Panc1 (cell line): ENCODE measurements at regions not wholly inside any gene's neighbourhood (a gene's known extent, or its start where the extent isn't known, plus 50 kb on each side); places are given as distances from the start of the nearest gene placed in this dataset.
A peak's percentile ranks its signal among the peaks of the same experiment; 100 is the strongest.
"Not testable (repeated sequence)": the region's sequence is repeated elsewhere in the genome, so short reads cannot be mapped to it uniquely, and the experiment has no call there.

Experiments
- ATAC-seq: fragments of 200-7000 bp; cut with Tn5 transposase; 2 replicates; pipeline ENCODE4 v1.9.1; 2020; ENCODE audit warnings: mild to moderate bottlenecking, moderate library complexity
- BruUV-seq: library from RNA; stranded (reverse); fragments of 400-500 nt; replicated peaks from 2 replicates; lab custom pipeline; 2021; lab: Mats Ljungman, UMichigan
- CTCF ChIA-PET: fragments of 300-600 bp; sonication (Branson Sonifier 250); formaldehyde crosslinking; loops from one replicate; lab custom pipeline; 2022; ENCODE audit warnings: antibody characterized with exemption; lab: Charles Lee
- POLR2A ChIA-PET: fragments of 300-600 bp; sonication (Branson Sonifier 250); formaldehyde crosslinking; loops from one replicate; lab custom pipeline; 2022; ENCODE audit warnings: antibody characterized with exemption; lab: Charles Lee
- DNase-seq: peaks from one replicate; pipeline ENCODE4 v3.0.0-alpha.2; 2010; ENCODE audit warnings: low read depth, low spot score
- H3K27ac ChIP-seq: 2 replicates; pipeline ENCODE4 v1.5.1; 2011; ENCODE audit warnings: mild to moderate bottlenecking, low read length, inconsistent platforms
- H3K27me3 ChIP-seq: fragments of 200-500 bp; sonication (Bioruptor generic); 2 replicates; pipeline ENCODE4 v1.6.0; 2014; ENCODE audit warnings: low read length, inconsistent platforms; ENCODE audit not compliant: control insufficient read depth, insufficient read depth
- H3K36me3 ChIP-seq: fragments of 200-500 bp; sonication (Bioruptor generic); 2 replicates; pipeline ENCODE4 v1.5.1; 2014; ENCODE audit warnings: inconsistent platforms, mild to moderate bottlenecking, low read length, moderate library complexity; ENCODE audit not compliant: control insufficient read depth, insufficient read depth
- H3K4me1 ChIP-seq: 2 replicates; pipeline ENCODE4 v1.5.1; 2011; ENCODE audit warnings: inconsistent platforms, mild to moderate bottlenecking, low read length, moderate library complexity; ENCODE audit not compliant: control insufficient read depth, insufficient read depth
- H3K4me3 ChIP-seq, 2 experiments: 2 replicates each; pipeline ENCODE4 v1.5.1; 2011 to 2012; ENCODE audit warnings: low read depth in 2 of 2, low read length in 2 of 2, mild to moderate bottlenecking in 2 of 2, inconsistent platforms in 1 of 2, moderate library complexity in 1 of 2
- H3K9me3 ChIP-seq: fragments of 200-500 bp; sonication (Bioruptor generic); 2 replicates; pipeline ENCODE4 v1.5.1; 2014; ENCODE audit warnings: low read depth, mild to moderate bottlenecking, inconsistent platforms, low read length, moderate library complexity; ENCODE audit not compliant: control insufficient read depth, insufficient read depth
- POLR2AphosphoS5 ChIP-seq: IDR thresholded peaks from 2 replicates; pipeline ENCODE4 v1.6.1; 2012; ENCODE audit warnings: mild to moderate bottlenecking, low read depth, low read length, moderate library complexity
- SIN3A ChIP-seq: IDR thresholded peaks from 2 replicates; pipeline ENCODE4 v1.6.1; 2012; ENCODE audit warnings: low read depth, mild to moderate bottlenecking, low read length, moderate library complexity, borderline replicate concordance; ENCODE audit not compliant: insufficient read depth
- TCF7L2 ChIP-seq: IDR thresholded peaks from 2 replicates; pipeline ENCODE4 v1.6.1; 2011; ENCODE audit warnings: mild to moderate bottlenecking, low read depth, low read length, inconsistent platforms
- in situ Hi-C: cut with HindIII; loops from 2 replicates; pipeline ENCODE4 v1.10.0; 2016; ENCODE audit warnings: low sequenced_read_pairs, low pct_unique_long_range_greater_than_20kb
- intact Hi-C: fragments of 100-400 bp; cut with micrococcal nuclease; formaldehyde crosslinking; loops from one replicate; pipeline ENCODE4 v1.10.0; 2022; ENCODE audit not compliant: unreplicated experiment
- TF ChIP-seq, protein P1 (sequence below), 2 experiments: IDR thresholded peaks; 2 replicates each; pipeline ENCODE4 v1.6.1; 2011 to 2012; ENCODE audit warnings: low read depth in 2 of 2, control low read depth in 1 of 2, low read length in 1 of 2, mild to moderate bottlenecking in 1 of 2, moderate library complexity in 1 of 2; ENCODE audit not compliant: insufficient read depth in 1 of 2
- TF ChIP-seq, protein P2 (sequence below): fragments of 450-650 bp; IDR thresholded peaks from 2 replicates; pipeline ENCODE4 v1.5.1; 2017; ENCODE audit warnings: mild to moderate bottlenecking

DNA sequence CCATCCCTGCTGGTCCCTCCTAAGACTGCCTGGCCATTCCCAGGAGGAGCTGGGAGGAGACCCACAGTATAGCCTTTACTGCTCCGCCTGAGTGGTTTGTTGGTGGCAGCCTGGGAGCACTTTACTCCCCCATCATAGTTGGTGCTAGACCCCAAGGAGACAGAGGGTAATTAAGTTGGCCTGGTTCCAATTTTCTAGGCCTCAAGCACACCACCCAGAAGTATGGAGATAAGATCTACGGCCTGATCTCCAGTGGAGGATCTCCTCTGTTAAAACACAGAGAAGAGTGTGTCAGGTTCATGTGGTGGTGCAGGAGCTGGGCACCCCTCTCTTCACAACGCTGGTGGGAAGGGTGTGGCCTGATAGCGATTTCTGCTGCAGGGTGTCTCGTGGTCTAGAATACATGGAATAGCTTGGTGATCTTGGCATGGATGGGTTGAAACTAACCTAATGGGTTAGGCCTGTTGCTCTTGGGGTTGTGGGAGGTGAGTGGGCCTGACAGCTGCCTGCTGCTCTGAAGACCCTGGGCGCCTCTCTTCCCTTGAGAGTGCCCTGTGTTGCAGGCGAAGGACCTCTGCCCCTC lies 68.5 kb downstream of the FASLG start:
- TF ChIP-seq, protein P1, sequence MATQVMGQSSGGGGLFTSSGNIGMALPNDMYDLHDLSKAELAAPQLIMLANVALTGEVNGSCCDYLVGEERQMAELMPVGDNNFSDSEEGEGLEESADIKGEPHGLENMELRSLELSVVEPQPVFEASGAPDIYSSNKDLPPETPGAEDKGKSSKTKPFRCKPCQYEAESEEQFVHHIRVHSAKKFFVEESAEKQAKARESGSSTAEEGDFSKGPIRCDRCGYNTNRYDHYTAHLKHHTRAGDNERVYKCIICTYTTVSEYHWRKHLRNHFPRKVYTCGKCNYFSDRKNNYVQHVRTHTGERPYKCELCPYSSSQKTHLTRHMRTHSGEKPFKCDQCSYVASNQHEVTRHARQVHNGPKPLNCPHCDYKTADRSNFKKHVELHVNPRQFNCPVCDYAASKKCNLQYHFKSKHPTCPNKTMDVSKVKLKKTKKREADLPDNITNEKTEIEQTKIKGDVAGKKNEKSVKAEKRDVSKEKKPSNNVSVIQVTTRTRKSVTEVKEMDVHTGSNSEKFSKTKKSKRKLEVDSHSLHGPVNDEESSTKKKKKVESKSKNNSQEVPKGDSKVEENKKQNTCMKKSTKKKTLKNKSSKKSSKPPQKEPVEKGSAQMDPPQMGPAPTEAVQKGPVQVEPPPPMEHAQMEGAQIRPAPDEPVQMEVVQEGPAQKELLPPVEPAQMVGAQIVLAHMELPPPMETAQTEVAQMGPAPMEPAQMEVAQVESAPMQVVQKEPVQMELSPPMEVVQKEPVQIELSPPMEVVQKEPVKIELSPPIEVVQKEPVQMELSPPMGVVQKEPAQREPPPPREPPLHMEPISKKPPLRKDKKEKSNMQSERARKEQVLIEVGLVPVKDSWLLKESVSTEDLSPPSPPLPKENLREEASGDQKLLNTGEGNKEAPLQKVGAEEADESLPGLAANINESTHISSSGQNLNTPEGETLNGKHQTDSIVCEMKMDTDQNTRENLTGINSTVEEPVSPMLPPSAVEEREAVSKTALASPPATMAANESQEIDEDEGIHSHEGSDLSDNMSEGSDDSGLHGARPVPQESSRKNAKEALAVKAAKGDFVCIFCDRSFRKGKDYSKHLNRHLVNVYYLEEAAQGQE (IDR thresholded peaks at IDR 0.05; ENCODE audit: insufficient read depth in 1 of 2, low read depth in 2 of 2, low read length in 1 of 2) = no peak
- TF ChIP-seq SIN3A = no peak
- TF ChIP-seq POLR2AphosphoS5 = no peak
- no peak for TF ChIP-seq TCF7L2
- TF ChIP-seq, protein P2, sequence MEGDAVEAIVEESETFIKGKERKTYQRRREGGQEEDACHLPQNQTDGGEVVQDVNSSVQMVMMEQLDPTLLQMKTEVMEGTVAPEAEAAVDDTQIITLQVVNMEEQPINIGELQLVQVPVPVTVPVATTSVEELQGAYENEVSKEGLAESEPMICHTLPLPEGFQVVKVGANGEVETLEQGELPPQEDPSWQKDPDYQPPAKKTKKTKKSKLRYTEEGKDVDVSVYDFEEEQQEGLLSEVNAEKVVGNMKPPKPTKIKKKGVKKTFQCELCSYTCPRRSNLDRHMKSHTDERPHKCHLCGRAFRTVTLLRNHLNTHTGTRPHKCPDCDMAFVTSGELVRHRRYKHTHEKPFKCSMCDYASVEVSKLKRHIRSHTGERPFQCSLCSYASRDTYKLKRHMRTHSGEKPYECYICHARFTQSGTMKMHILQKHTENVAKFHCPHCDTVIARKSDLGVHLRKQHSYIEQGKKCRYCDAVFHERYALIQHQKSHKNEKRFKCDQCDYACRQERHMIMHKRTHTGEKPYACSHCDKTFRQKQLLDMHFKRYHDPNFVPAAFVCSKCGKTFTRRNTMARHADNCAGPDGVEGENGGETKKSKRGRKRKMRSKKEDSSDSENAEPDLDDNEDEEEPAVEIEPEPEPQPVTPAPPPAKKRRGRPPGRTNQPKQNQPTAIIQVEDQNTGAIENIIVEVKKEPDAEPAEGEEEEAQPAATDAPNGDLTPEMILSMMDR = no peak
- BruUV-seq = no TSS peak
- Histone ChIP-seq H3K4me1 (no peaks in the 10 kb centered on the region), H3K27ac (no peak overlapping the region), H3K27me3 (no peaks in the 10 kb centered on the region; the same call in 1 of the 2 replicates), H3K4me3 (no peak overlapping the region), H3K36me3 (no peaks in the 10 kb centered on the region), H3K9me3 (no peaks in the 10 kb centered on the region)
- intact Hi-C loops (no loop called here), in situ Hi-C loops (no loop called here)
- ATAC-seq = no peak
- POLR2A ChIA-PET = no interaction called here
- DNase-seq = no peak
- CTCF ChIA-PET = no interaction called here

DNA sequence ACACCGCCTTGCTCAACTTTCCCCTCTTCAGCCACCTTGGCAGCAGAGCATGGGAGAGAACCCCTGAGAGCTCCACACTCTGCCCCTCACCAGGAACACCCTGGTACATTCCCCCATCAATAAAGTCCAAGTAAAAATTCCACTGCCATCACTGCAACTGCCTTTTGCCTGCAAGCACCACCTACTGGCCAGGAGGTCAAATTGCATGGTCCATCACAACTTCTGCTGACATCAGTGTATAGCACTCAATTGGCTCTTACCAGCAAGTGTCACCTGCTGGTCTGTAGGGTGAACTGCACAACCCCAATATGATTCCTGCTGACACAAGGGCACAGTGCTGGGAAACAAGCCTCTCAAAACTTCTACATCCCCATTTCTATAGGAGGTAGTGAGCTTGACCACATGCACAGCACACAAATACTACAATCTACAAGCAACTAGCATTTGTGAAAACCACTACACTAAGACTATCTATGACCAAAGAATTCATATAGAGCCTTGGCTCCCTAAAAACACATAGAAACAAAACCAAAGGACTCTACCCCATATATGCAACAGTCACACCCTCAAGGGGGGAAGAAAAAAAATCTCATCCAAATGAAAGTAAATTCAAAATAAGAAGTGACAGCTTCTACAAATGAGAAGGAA lies 69.2 kb downstream of the FASLG start:
- DNase-seq (no peak), ATAC-seq (no peak)
- no peaks in the 10 kb centered on the region for H3K4me1 ChIP-seq
- BruUV-seq = no TSS peak
- intact Hi-C loops (no loop called here), in situ Hi-C loops (no loop called here)
- CTCF ChIA-PET = no interaction called here
- H3K4me3 ChIP-seq = no peak overlapping the region
- no peak for TF ChIP-seq POLR2AphosphoS5
- TF ChIP-seq, protein P2 = peak; percentile 74
- no peak overlapping the region for H3K27ac ChIP-seq
- no peaks in the 10 kb centered on the region for H3K9me3 ChIP-seq
- H3K36me3 ChIP-seq = no peaks in the 10 kb centered on the region
- H3K27me3 ChIP-seq = no peaks in the 10 kb centered on the region; the same call in 1 of the 2 replicates
- POLR2A ChIA-PET = no interaction called here

DNA sequence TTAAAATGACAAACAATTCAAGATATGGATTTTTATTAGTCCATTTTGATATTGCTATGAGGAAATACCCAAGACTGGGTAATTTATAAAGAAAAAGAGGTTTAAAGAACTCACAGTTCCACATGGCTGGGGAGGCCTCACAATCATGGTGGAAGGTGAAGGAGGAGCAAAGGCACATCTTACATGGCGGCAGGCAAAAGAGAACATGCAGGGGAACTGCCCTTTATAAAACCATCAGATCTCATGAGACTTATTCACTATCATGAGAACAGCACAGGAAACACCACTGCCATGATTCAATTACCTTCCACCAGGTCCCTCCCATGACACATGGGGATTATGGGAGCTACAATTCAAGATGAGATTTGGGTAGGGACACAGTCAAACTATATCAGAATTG lies 69.8 kb downstream of the FASLG start:
- POLR2A ChIA-PET, H3K4me1 ChIP-seq, ATAC-seq, in situ Hi-C loops, H3K27me3 ChIP-seq, H3K27ac ChIP-seq, H3K36me3 ChIP-seq, intact Hi-C loops, H3K9me3 ChIP-seq, BruUV-seq, H3K4me3 ChIP-seq, CTCF ChIA-PET, DNase-seq: not testable (repeated sequence)
